H1 (cell line): ENCODE measurements at regions not wholly inside any gene's neighbourhood (a gene's known extent, or its start where the extent isn't known, plus 50 kb on each side); places are given as distances from the start of the nearest gene placed in this dataset.

Experiments
- CTCF ChIA-PET: fragments of 300-600 bp; sonication (Branson Sonifier 250); formaldehyde crosslinking; loops from one replicate; lab custom pipeline; 2021; ENCODE audit not compliant: partially characterized antibody; lab: Charles Lee
- POLR2A ChIA-PET: fragments of 300-600 bp; sonication (Branson Sonifier 250); formaldehyde crosslinking; loops from one replicate; lab custom pipeline; 2021; ENCODE audit warnings: inconsistent platforms; ENCODE audit not compliant: partially characterized antibody; lab: Charles Lee
- DNase-seq, 2 experiments: peaks; one replicate each; pipeline versions ENCODE4 v3.0.0 to v3.0.0-alpha.2; 2010 to 2022; ENCODE audit warnings: low spot score in 2 of 2, low read depth in 1 of 2, mixed read lengths in 1 of 2
- FAIRE-seq: peaks from 2 replicates; lab custom pipeline; 2011; peaks lifted over from hg19 to GRCh38; lab: Jason Lieb, UNC
- H2AFZ ChIP-seq: 2 replicates; pipeline ENCODE4 v1.8.1; 2012; ENCODE audit warnings: low read length, inconsistent platforms
- H2AK5ac ChIP-seq: 2 replicates; pipeline ENCODE4 v1.6.1; 2013; ENCODE audit warnings: low read depth, low read length
- H2BK120ac ChIP-seq: replicated peaks from 2 replicates; pipeline ENCODE3; 2013; ENCODE audit warnings: low read depth, low read length, inconsistent platforms
- H2BK12ac ChIP-seq: 2 replicates; pipeline ENCODE4 v1.6.1; 2013; ENCODE audit warnings: low read depth, low read length
- H2BK15ac ChIP-seq: 2 replicates; pipeline ENCODE4 v1.6.1; 2013; ENCODE audit warnings: low read length
- H2BK20ac ChIP-seq: 2 replicates; pipeline ENCODE4 v1.6.1; 2013; ENCODE audit warnings: low read length
- H2BK5ac ChIP-seq: 2 replicates; pipeline ENCODE4 v1.6.1; 2013; ENCODE audit warnings: low read depth, low read length
- H3K14ac ChIP-seq: 2 replicates; pipeline ENCODE4 v1.6.1; 2013; ENCODE audit warnings: inconsistent platforms; ENCODE audit not compliant: insufficient read length
- H3K18ac ChIP-seq: 2 replicates; pipeline ENCODE4 v1.6.1; 2013; ENCODE audit warnings: low read length; ENCODE audit errors: extremely low read depth
- H3K23ac ChIP-seq: 2 replicates; pipeline ENCODE4 v1.6.1; 2013; ENCODE audit warnings: inconsistent platforms; ENCODE audit not compliant: insufficient read length
- H3K23me2 ChIP-seq: 2 replicates; pipeline ENCODE4 v1.6.1; 2013; ENCODE audit warnings: low read depth, low read length
- H3K27ac ChIP-seq: 2 replicates; pipeline ENCODE4 v1.6.1; 2011; ENCODE audit warnings: low read depth, low read length, inconsistent platforms
- H3K27me3 ChIP-seq, 4 experiments: replicated peaks in 1 of 4; 1 replicate in 1 of 4; 2 replicates in 3 of 4; pipeline versions ENCODE4 v1.6.1 to v1.8.1; 2011 to 2013; ENCODE audit warnings: low read length in 3 of 4, mild to moderate bottlenecking in 3 of 4, inconsistent platforms in 2 of 4, mixed read lengths in 2 of 4, moderate library complexity in 1 of 4; ENCODE audit not compliant: control insufficient read depth in 3 of 4, insufficient read depth in 3 of 4; ENCODE audit errors: extremely low read depth in 1 of 4
- H3K36me3 ChIP-seq, 4 experiments: 2 replicates each; pipeline versions ENCODE4 v1.6.1 to v1.8.1; 2011 to 2013; ENCODE audit warnings: mild to moderate bottlenecking in 4 of 4, low read length in 3 of 4, moderate library complexity in 2 of 4, control low read depth in 1 of 4, inconsistent platforms in 1 of 4; ENCODE audit not compliant: insufficient read depth in 4 of 4, control insufficient read depth in 2 of 4
- H3K4ac ChIP-seq: replicated peaks from 2 replicates; pipeline ENCODE3; 2013; ENCODE audit warnings: low read length, low read depth, mixed read lengths, inconsistent platforms; ENCODE audit not compliant: insufficient read length
- H3K4me1 ChIP-seq, 4 experiments: replicated peaks in 1 of 4; 1 replicate in 1 of 4; 2 replicates in 3 of 4; pipeline versions ENCODE4 v1.6.1 to v1.8.1; 2011 to 2013; ENCODE audit warnings: low read length in 3 of 4, inconsistent platforms in 2 of 4, mixed read lengths in 1 of 4; ENCODE audit not compliant: insufficient read depth in 4 of 4, control insufficient read depth in 3 of 4
- H3K4me2 ChIP-seq, 2 experiments: 2 replicates each; pipeline versions ENCODE4 v1.6.1 to v1.8.1; 2011 to 2013; ENCODE audit warnings: low read depth in 2 of 2, low read length in 2 of 2, control low read depth in 1 of 2, inconsistent platforms in 1 of 2, mild to moderate bottlenecking in 1 of 2; ENCODE audit not compliant: insufficient read depth in 1 of 2
- H3K4me3 ChIP-seq, 4 experiments: fragments of 200-600, 300-600 bp in 1 of 4; sonication (generic), shearing (Covaris generic), sonication (Bioruptor Twin) in 1 of 4; 2 replicates each; pipeline versions ENCODE4 v1.5.1 to v1.8.1; 2011 to 2016; ENCODE audit warnings: low read length in 4 of 4, low read depth in 3 of 4, control low read depth in 2 of 4, inconsistent platforms in 2 of 4, mild to moderate bottlenecking in 2 of 4, mixed read lengths in 1 of 4, moderate library complexity in 1 of 4; ENCODE audit not compliant: insufficient read depth in 2 of 4; ENCODE audit errors: extremely low read depth in 1 of 4
- H3K56ac ChIP-seq: replicated peaks from 2 replicates; pipeline ENCODE3; 2013; ENCODE audit warnings: low read depth, mild to moderate bottlenecking, mixed read lengths, low read length, inconsistent platforms; ENCODE audit not compliant: insufficient read length
- H3K79me1 ChIP-seq: 2 replicates; pipeline ENCODE4 v1.6.1; 2013; ENCODE audit warnings: low read depth, low read length, control low read depth
- H3K79me2 ChIP-seq, 2 experiments: 2 replicates each; pipeline versions ENCODE4 v1.6.1 to v1.8.1; 2012 to 2013; ENCODE audit warnings: low read length in 2 of 2, mild to moderate bottlenecking in 2 of 2, inconsistent platforms in 1 of 2; ENCODE audit not compliant: insufficient read depth in 2 of 2, control insufficient read depth in 1 of 2
- H3K9ac ChIP-seq, 4 experiments: replicated peaks in 1 of 4; 1 replicate in 1 of 4; 2 replicates in 3 of 4; pipeline versions ENCODE4 v1.6.1 to v1.8.1; 2011 to 2013; ENCODE audit warnings: low read depth in 3 of 4, low read length in 3 of 4, control low read depth in 2 of 4, mild to moderate bottlenecking in 2 of 4, moderate library complexity in 2 of 4, inconsistent platforms in 1 of 4; ENCODE audit errors: extremely low read depth in 1 of 4
- H3K9me3 ChIP-seq, 2 experiments: 2 replicates each; pipeline versions ENCODE4 v1.6.1 to v1.8.1; 2012 to 2013; ENCODE audit warnings: mild to moderate bottlenecking in 2 of 2, moderate library complexity in 2 of 2, control low read depth in 1 of 2, inconsistent platforms in 1 of 2, low read depth in 1 of 2, low read length in 1 of 2, mixed read lengths in 1 of 2; ENCODE audit not compliant: insufficient read depth in 2 of 2
- H4K20me1 ChIP-seq, 2 experiments: replicated peaks in 1 of 2; 2 replicates each; pipeline versions ENCODE3 to v1.8.1; 2011 to 2013; ENCODE audit warnings: inconsistent platforms in 2 of 2, low read length in 2 of 2, mild to moderate bottlenecking in 1 of 2; ENCODE audit not compliant: insufficient read depth in 2 of 2, control insufficient read depth in 1 of 2
- H4K5ac ChIP-seq: 2 replicates; pipeline ENCODE4 v1.6.1; 2013; ENCODE audit warnings: low read length, low read depth, mixed read lengths, inconsistent platforms; ENCODE audit not compliant: insufficient read length
- H4K8ac ChIP-seq: 2 replicates; pipeline ENCODE4 v1.8.0; 2013; ENCODE audit warnings: mild to moderate bottlenecking, moderate library complexity, low read length, inconsistent platforms; ENCODE audit not compliant: insufficient read depth; ENCODE audit errors: extremely low read depth
- H4K91ac ChIP-seq: replicated peaks from 2 replicates; pipeline ENCODE3; 2013; ENCODE audit warnings: low read length, mixed read lengths, inconsistent platforms; ENCODE audit not compliant: insufficient read length
- CEBPB ChIP-seq: IDR thresholded peaks from 2 replicates; pipeline ENCODE4 v1.6.1; 2012; ENCODE audit warnings: low read depth, low read length
- JUN ChIP-seq: IDR thresholded peaks from 2 replicates; pipeline ENCODE4 v1.6.1; 2011; ENCODE audit warnings: low read depth, mild to moderate bottlenecking, improper control_type of control experiment, low read length
- SP2 ChIP-seq: IDR thresholded peaks from 2 replicates; pipeline ENCODE4 v1.6.1; 2012; ENCODE audit warnings: mild to moderate bottlenecking, low read length, inconsistent platforms
- SUZ12 ChIP-seq: fragments of 200-600 bp; sonication (generic); IDR thresholded peaks from 2 replicates; pipeline ENCODE4 v1.6.1; 2012; ENCODE audit warnings: mild to moderate bottlenecking, inconsistent platforms, low read length, moderate library complexity, mixed read lengths
- TAF1 ChIP-seq: IDR thresholded peaks from 2 replicates; pipeline ENCODE4 v1.6.1; 2011; ENCODE audit warnings: mild to moderate bottlenecking, low read depth, low read length
- TAF7 ChIP-seq: optimal IDR thresholded peaks from 2 replicates; pipeline ENCODE3; 2011; ENCODE audit warnings: low read depth, mild to moderate bottlenecking, inconsistent platforms, low read length, moderate library complexity, borderline replicate concordance
- WGBS, 2 experiments: shearing (Covaris generic) in 1 of 2; methylation state at CpG; one replicate each; pipeline versions ENCODE4 v1.1.6 to v1.1.7; 2013 to 2015; ENCODE audit warnings: low lambda C conversion rate in 2 of 2, mixed read lengths in 2 of 2, inconsistent platforms in 1 of 2, low coverage in 1 of 2, missing lambda C conversion rate in 1 of 2; ENCODE audit not compliant: insufficient replicate concordance in 2 of 2, insufficient coverage in 1 of 2, insufficient read length in 1 of 2; ENCODE audit errors: extremely low coverage in 1 of 2, missing lambda C conversion rate in 1 of 2; 5-methylcytosine and 5-hydroxymethylcytosine counted together

GRCh38 chr11:70500076-70500847, 101.9 kb downstream of the CTTN start:
- H2AK5ac ChIP-seq, result no peak overlapping the region
- H3K4me2 ChIP-seq, result no peak overlapping the region
- no peak overlapping the region for H4K91ac ChIP-seq
- TF ChIP-seq TAF7, result no peak
- no peak for TF ChIP-seq CEBPB
- no peak for TF ChIP-seq SP2
- no peak for TF ChIP-seq SUZ12
- no peak for TF ChIP-seq TAF1
- no peak for TF ChIP-seq JUN
- H2AFZ ChIP-seq, result no peak overlapping the region
- no peak overlapping the region for H3K14ac ChIP-seq
- H2BK20ac ChIP-seq, result no peak overlapping the region
- no peak overlapping the region for H3K4ac ChIP-seq
- no peak overlapping the region for H3K56ac ChIP-seq
- no peak overlapping the region for H3K9ac ChIP-seq
- H3K27me3 ChIP-seq, result no peaks in the 10 kb centered on the region
- no peaks in the 10 kb centered on the region; a peak in 2 of 8 replicates for H3K36me3 ChIP-seq
- H3K23ac ChIP-seq, result no peak overlapping the region
- no peaks in the 10 kb centered on the region for H3K79me2 ChIP-seq
- no peak overlapping the region; the same call in 1 of the 2 replicates for H4K8ac ChIP-seq
- no peak for FAIRE-seq
- no peak overlapping the region for H3K4me3 ChIP-seq
- peaks cover 1 to 10% of the 10 kb centered on the region in 2 experiments for H4K20me1 ChIP-seq
- WGBS, 2 experiments, result 89% methylated on average over 21 of the region's 25 CpGs; no CpG with 5 or more reads in 1 of the 2 experiments
- no peak overlapping the region for H2BK15ac ChIP-seq
- H3K79me1 ChIP-seq, result peaks cover 4% of the 10 kb centered on the region; the same call in 1 of the 2 replicates
- H2BK5ac ChIP-seq, result no peak overlapping the region
- CTCF ChIA-PET, result interaction anchor here (1.0 to 4.7 kb wide), 6 partner anchors 8 to 75 kb away, joined by 3 to 30 read pairs (median 4); no protein-coding TSS in a partner anchor
- H3K18ac ChIP-seq, result no peak overlapping the region
- no peak overlapping the region for H4K5ac ChIP-seq
- no peak overlapping the region for H2BK12ac ChIP-seq
- POLR2A ChIA-PET, result no interaction called here
- no peaks in the 10 kb centered on the region for H3K9me3 ChIP-seq
- no peak overlapping the region for H3K27ac ChIP-seq
- H3K4me1 ChIP-seq, result peaks cover 0 to 7% (median 5%) of the 10 kb centered on the region in 4 experiments; a peak in 4 of 7 replicates
- no peak overlapping the region for H2BK120ac ChIP-seq
- H3K23me2 ChIP-seq, result no peaks in the 10 kb centered on the region
- DNase-seq, result no peak
